Uterus (tissue), 3 donors: ENCODE measurements at regions not wholly inside any gene's neighbourhood (a gene's known extent, or its start where the extent isn't known, plus 50 kb on each side); places are given as distances from the start of the nearest gene placed in this dataset.

Source experiments
- DNase-seq, 2 donors: peaks; one replicate each; pipeline ENCODE4 v3.0.0-alpha.2; 2019 to 2020
- H3K27ac ChIP-seq, 2 donors: fragments of 200-600 bp; sonication (generic); 1 replicate in 1 of 2; 2 replicates in 1 of 2; pipeline ENCODE4 v1.5.1; 2016 to 2018
- H3K27me3 ChIP-seq, 2 donors: fragments of 200-600 bp; sonication (generic); one replicate each; pipeline ENCODE4 v1.5.1; 2018 to 2019; ENCODE audit warnings: control low read depth in 1 of 2
- H3K36me3 ChIP-seq, 2 donors: fragments of 200-600 bp; sonication (generic); one replicate each; pipeline ENCODE4 v1.5.1; 2019; ENCODE audit warnings: control low read depth in 1 of 2
- H3K4me1 ChIP-seq, 2 donors: fragments of 200-600 bp; sonication (generic); one replicate each; pipeline ENCODE4 v1.5.1; 2018 to 2019; ENCODE audit warnings: control low read depth in 1 of 2
- H3K4me3 ChIP-seq, 2 donors: fragments of 200-600 bp; sonication (generic); 1 replicate in 1 of 2; 2 replicates in 1 of 2; pipeline ENCODE4 v1.5.1; 2018 to 2019; ENCODE audit warnings: mild to moderate bottlenecking in 1 of 2
- H3K9me3 ChIP-seq, 2 donors: fragments of 200-600 bp; sonication (generic); one replicate each; pipeline ENCODE4 v1.5.1; 2019; ENCODE audit warnings: control low read depth in 1 of 2
- CTCF ChIP-seq, 4 experiments: fragments of 200-600 bp in 2 of 4; fragments of 450-650 bp in 2 of 4; sonication (generic) in 2 of 4; IDR thresholded peaks; one replicate each; pipeline ENCODE4 v1.5.1; 2016 to 2019; ENCODE audit warnings: antibody characterized with exemption in 4 of 4, mild to moderate bottlenecking in 2 of 4, moderate library complexity in 1 of 4
- POLR2A ChIP-seq, 2 donors: fragments of 450-650 bp; IDR thresholded peaks; one replicate each; pipeline ENCODE4 v1.6.1; 2016; ENCODE audit warnings: antibody characterized with exemption in 2 of 2, mild to moderate bottlenecking in 1 of 2, moderate library complexity in 1 of 2
- intact Hi-C: fragments of 100-400 bp; cut with DNase I; formaldehyde crosslinking; loops from one replicate; pipeline ENCODE4 v1.15.1; 2023; ENCODE audit warnings: low total_unique reads
- donor health status: DM: yes; HTN: yes; CAD: no.

- no peak for TF ChIP-seq POLR2A (IDR thresholded peaks at IDR 0.05)
- no peak for TF ChIP-seq CTCF (IDR thresholded peaks at IDR 0.05)
- DNase-seq, result no peak
- H3K27me3 ChIP-seq, result no peaks in the 10 kb centered on the region
- no peaks in the 10 kb centered on the region for H3K4me1 ChIP-seq
- H3K27ac ChIP-seq, result no peak overlapping the region
- H3K4me3 ChIP-seq, result no peak overlapping the region
- H3K9me3 ChIP-seq, result no peaks in the 10 kb centered on the region
- intact Hi-C loops, result no loop called here
- no peaks in the 10 kb centered on the region for H3K36me3 ChIP-seq
These were observed 190.0 kb upstream of the KLF6 start for GRCh38 chr10:3975016-3975415.

- Histone ChIP-seq H3K4me3 (no peak overlapping the region), H3K4me1 (peaks cover 0 to 5% of the 10 kb centered on the region in 2 donors), H3K36me3 (no peaks in the 10 kb centered on the region), H3K27me3 (no peaks in the 10 kb centered on the region), H3K9me3 (no peaks in the 10 kb centered on the region), H3K27ac (peak overlapping the region; percentile 3 to 38)
- intact Hi-C loops, result no loop called here
- TF ChIP-seq POLR2A (IDR thresholded peaks at IDR 0.05) (no peak), CTCF (IDR thresholded peaks at IDR 0.05) (no peak)
- no peak for DNase-seq
These were observed 187.7 kb upstream of the KLF6 start for GRCh38 chr10:3972460-3973301.

GRCh38 chr10:3971713-3972112, 186.7 kb upstream of the KLF6 start:
- H3K27me3 ChIP-seq, result no peaks in the 10 kb centered on the region
- intact Hi-C loops, result no loop called here
- no peak for TF ChIP-seq POLR2A (IDR thresholded peaks at IDR 0.05)
- no peak for TF ChIP-seq CTCF (IDR thresholded peaks at IDR 0.05)
- no peaks in the 10 kb centered on the region for H3K36me3 ChIP-seq
- no peak overlapping the region for H3K27ac ChIP-seq
- no peak for DNase-seq
- H3K4me1 ChIP-seq, result peaks cover 0 to 5% of the 10 kb centered on the region in 2 donors
- no peak overlapping the region for H3K4me3 ChIP-seq
- no peaks in the 10 kb centered on the region for H3K9me3 ChIP-seq

GRCh38 chr10:3969876-3970666, 185.1 kb upstream of the KLF6 start:
- no peak overlapping the region for H3K27ac ChIP-seq
- no peaks in the 10 kb centered on the region for H3K9me3 ChIP-seq
- no peaks in the 10 kb centered on the region for H3K27me3 ChIP-seq
- intact Hi-C loops, result no loop called here
- DNase-seq, result no peak
- H3K4me1 ChIP-seq, result peaks cover 0 to 5% of the 10 kb centered on the region in 2 donors
- H3K4me3 ChIP-seq, result no peak overlapping the region
- H3K36me3 ChIP-seq, result no peaks in the 10 kb centered on the region
- no peak for TF ChIP-seq POLR2A (IDR thresholded peaks at IDR 0.05)
- no peak for TF ChIP-seq CTCF (IDR thresholded peaks at IDR 0.05)

- intact Hi-C loops, result no loop called here
- Histone ChIP-seq H3K4me1 (peaks cover 0 to 5% of the 10 kb centered on the region in 2 donors), H3K4me3 (no peak overlapping the region), H3K27me3 (no peaks in the 10 kb centered on the region), H3K36me3 (no peaks in the 10 kb centered on the region), H3K27ac (no peak overlapping the region), H3K9me3 (no peaks in the 10 kb centered on the region)
- no peak for DNase-seq
- no peak for TF ChIP-seq CTCF (IDR thresholded peaks at IDR 0.05)
- no peak for TF ChIP-seq POLR2A (IDR thresholded peaks at IDR 0.05)
These were observed 183.7 kb upstream of the KLF6 start for GRCh38 chr10:3968727-3969126.
